Stimulated activated CD4-positive, alpha-beta T cell treated with anti-CD3 and anti-CD28 coated beads, Interleukin-2, amount 100 ng/mL, for 48 hours (primary cell): ENCODE measurements at regions not wholly inside any gene's neighbourhood (a gene's known extent, or its start where the extent isn't known, plus 50 kb on each side); places are given as distances from the start of the nearest gene placed in this dataset.

Experiments
- DNase-seq, 2 donors: peaks; one replicate each; pipeline ENCODE4 v3.0.0-alpha.2; 2020

DNA sequence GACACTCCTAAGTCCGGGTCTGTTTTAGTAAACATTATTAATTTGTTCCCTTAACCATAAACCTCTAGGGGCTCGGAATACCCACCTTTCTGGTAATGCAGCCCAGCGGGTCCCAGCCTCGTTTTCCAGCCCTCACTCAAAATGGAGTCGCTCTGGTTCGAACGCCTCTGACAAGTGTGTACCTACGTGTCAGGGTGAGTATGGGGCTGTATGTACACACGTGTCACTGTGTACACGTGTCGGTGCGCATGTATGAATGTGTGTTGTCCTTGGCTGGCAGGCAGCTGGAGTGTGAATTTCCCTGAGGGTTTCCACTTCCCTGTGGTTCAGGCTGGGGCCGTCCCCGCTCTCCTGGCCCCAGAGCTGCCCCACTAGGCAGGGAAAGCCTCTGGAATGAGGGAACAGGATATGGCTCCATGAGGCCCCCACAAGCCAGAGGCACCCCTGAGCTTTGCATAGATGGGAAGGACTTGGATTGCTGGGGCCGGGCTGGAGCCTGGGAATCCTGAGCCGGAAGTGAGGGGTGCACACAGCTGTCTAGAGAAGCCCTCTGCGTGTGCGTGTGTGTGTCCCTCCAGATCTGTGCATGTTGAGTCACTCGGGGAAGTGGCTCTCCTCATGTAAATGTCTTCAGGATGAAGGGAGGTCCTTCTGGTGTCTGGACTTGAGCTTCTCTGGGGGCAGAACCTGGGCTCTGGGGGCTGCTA is 160.8 kb upstream of the IER5L start:
- no peak for DNase-seq

DNA sequence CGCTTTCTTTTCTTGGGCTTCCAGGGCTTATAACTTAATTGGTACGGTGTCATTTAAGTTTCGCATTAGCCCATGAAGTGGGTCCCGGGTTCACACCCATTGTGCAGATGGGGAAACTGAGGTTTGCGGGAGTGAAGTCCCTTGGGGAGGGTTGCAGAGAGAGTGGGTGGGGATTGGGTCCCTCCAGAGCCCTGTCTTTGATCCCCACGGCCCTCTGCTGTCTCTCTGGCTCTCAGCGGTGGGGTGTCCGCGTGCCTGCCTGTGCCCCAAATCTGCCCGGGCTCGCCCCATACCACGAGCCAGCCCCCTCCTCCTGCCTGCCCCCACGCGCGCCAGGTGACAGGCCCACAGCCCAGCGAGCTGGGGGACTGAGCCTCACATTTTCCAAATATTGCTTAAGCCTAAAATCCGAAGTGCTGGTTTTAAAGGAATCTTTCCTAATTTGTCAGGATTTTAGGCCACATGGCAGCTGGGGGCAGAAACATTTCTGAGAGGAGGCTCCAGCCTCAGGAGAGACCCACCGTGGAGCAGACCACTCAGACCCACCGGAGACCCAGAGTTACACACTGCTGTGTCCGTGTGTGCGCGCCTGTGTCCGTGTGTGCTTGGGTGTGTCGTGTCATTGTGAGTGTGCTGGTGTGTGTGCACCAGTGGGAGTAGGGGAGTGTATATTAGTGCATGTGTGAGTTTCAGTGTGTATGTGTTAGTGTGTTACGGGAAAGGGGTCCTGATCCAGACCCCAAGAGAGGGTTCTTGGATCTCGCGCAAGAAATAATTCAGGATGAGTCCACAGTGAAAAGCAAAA is 159.5 kb upstream of the IER5L start:
- DNase-seq = no peak

GRCh38 chr9:129336601-129337331 is 158.7 kb upstream of the IER5L start:
- no peak for DNase-seq

DNA sequence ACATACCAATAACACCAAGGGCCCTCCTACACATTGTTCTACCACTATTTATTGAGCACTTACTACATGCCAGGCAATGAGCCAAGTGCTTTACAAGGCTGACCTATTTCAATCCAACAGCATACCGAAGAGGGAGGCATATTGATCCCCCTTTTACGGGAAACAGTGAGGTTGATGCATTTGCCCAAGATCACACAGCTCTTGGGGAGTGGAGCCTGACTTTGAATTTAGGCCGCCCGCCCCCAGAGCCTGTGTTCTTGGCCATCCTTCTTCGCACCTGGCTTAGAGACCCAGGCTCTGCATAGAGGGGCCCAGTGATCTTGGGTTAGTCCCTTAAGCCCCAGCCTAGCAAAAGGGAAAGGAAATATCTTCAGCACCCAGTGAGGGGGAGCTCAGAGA is 158.1 kb upstream of the IER5L start:
- DNase-seq = no peak

DNA sequence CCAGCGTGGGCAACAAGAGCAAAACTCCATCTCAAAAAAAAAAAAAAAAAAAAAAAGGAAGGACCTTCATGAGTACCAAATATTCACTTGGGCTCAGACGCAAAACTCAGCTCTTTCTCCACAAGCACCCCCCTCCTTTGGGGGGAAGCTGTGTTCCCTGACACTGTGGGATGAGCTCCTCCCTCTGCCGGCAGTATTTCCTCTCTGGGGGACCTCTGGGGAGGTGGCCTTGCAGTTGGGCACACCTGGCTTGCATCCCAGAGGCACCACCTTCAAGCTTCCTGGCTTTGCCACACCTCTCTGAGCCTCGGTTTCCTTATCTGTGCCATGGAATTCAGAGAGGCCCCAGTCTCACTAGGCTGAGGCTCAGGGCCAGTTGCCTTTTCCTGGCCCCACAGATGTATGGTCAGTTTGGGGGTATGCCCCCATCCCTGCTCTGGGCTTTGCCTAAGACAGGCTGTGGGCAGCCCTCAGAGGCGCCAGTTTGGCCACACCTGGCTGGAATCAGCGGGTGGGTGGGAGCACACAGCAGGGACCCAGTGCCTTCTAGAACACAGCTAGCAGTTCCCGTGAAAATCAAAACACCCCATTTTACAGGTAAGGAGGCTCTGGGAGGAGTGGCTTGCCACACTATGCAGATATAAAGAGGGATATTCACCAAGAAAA is 157.5 kb upstream of the IER5L start:
- no peak for DNase-seq

- no peak for DNase-seq
Observed at GRCh38 chr9:129334105-129334935, 156.3 kb upstream of the IER5L start.

DNA sequence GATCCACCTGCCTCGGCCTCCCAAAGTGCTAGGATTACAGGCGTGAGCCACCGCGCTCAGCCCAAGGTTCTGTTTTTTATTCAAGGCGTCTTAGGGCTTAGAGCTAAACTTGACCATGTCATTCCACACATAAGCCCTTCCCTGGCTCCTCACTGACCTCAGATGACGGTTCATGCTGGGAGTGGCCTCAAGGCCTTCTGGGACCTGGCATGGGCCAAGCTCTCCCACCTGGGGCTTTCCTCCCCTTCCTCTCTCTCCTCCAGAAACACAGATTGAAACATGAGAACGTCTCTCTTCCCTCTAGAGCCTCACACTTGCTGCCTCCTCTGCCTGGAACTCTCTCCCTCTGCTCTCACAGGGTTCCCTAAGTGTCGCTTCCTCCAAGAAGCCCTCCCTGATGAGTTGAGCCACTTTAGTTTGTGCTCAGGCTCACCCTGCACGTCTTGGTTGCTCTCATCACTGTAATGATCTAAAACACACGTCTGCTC is 155.6 kb upstream of the IER5L start:
- DNase-seq = no peak

DNA sequence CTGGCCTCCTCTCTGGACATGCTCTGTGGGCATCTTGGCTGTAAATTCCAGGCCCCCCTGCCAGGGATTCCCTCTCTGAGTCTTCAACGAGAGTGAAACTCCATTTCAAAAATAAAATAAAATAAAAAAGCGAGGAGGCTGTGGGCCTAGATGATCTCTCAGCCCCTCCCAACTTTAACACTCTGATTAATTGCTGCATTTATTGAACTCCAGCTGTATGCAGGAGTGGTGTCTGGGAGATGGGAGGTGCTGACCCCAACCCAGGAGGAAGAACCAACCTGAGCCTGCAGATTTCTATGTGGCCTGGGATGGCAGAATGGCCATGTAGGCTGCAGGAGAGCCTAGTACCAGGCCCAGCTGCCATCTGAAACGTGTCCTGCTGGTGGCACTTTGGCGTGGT is 154.5 kb upstream of the IER5L start:
- DNase-seq = no peak

DNA sequence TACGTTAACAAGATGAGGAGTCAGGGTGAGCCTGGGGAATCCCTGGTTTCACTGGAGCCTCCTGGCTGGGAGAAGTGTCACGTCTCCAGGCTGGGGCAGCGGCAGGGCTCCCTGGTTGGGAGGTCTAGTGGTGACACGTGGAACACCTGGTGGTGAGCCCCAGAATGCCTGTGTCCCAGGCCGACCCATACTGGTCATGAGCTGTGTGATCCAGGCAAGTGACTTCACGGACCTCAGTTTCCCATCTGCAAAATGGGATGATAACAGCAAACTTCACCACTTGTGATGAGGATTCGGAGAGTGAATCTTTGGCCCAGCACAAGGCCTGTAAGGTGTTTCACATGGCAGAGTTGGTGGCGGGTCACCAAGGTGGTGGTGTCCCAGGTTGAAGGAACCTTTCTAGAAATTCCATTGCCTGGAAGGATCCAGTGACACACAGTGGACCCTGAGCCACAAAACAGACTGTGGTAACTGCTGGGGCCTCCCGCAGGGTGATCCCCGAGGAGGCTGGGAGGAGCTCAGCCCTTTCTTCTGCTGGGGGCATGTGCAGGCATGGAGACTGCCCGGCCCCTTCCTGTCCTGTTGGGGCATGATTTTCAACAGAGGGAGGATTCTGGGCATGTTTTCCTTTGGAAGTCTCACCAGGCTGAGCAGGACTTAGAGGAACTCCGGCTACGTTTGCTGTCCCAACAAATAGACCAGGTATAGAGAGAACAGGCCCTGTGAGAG is 153.9 kb upstream of the IER5L start:
- no peak for DNase-seq

DNA sequence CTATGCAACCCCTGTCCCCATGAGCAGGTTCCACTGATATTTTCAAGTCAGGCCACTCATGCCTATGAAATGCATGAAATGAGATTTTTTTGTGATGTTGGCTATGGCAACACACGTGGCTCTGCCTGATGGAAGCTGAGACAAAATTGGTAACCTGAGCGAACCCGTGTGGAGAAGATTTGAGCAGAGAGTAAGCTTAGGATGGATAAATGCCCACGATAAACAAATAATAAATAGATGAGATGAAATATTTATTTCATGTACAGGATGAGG is 153.4 kb upstream of the IER5L start:
- no peak for DNase-seq

DNA sequence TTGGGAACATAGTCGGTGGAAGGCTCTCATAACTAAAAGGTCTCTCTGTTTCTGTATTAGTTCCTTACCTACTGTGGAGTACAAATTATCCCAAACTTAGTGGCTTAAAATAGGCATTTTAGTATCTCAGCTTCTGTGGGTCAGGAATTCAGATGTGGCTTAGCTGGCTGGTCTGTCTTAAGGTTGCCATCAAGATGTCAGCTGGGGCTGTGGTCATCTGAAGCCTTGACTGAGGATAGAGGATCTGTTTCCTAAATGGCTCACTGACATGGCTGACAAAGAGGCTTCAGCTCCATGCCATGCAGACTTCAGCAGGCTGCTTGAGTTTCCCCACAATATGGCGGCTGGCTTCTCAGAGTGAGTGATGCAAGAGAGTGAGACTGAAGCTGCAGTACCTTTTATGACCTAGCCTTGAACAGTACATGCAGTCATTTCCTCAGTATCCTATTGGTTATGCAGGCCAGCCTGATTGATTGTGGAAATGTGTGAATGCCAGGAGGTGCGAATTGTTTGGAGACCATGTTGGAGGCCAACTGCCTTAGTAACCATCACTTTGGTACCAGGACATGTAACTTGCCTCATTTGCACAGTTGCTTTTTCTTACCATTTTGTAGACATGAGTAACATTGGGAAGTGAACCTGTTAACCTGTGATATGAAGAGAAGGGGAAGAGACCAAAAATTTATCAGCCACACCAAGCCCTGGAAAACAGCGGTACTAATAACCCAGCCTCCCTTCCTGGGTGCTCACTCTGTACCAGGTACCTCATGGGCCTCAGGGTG is 152.8 kb upstream of the IER5L start:
- DNase-seq = no peak

DNA sequence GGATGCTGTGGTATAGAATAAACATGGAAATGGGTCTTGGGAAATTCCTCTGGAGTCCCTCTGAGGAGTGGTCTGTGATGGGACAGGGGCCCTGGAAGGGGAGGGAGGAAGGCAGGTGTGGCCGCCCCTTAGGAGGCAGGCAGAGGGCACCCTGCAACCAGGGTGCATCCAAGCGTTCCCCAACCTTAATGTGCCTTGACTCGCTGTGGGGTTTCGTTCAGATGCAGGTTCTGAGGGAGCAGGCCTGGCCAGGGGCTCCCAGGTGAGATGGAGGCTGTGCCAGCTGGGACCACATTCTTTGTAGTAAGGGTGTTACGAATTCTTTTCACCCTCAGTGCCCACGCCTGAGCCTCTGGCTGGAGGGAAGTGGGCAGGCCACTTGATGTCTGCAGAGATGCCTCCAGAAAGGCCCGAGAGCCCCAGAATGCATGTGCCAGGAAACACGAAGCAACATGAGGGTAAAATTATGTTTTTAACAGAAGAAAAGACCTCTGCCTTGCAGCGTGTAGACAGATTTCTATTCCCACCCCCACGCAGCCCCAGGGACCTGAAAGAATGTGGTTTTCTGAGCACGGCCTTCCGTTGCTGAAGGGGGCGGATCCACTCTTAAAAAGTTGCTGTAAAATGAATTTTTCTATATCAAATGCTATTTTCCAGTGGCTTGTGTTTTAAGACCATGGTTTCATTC is 150.4 kb upstream of the IER5L start:
- DNase-seq = no peak

GRCh38 chr9:129327552-129328328 is 149.7 kb upstream of the IER5L start:
- DNase-seq = no peak

GRCh38 chr9:129326061-129327005 is 148.3 kb upstream of the IER5L start:
- no peak for DNase-seq

- DNase-seq = no peak
Observed at GRCh38 chr9:129324808-129325502, 146.9 kb upstream of the IER5L start.

DNA sequence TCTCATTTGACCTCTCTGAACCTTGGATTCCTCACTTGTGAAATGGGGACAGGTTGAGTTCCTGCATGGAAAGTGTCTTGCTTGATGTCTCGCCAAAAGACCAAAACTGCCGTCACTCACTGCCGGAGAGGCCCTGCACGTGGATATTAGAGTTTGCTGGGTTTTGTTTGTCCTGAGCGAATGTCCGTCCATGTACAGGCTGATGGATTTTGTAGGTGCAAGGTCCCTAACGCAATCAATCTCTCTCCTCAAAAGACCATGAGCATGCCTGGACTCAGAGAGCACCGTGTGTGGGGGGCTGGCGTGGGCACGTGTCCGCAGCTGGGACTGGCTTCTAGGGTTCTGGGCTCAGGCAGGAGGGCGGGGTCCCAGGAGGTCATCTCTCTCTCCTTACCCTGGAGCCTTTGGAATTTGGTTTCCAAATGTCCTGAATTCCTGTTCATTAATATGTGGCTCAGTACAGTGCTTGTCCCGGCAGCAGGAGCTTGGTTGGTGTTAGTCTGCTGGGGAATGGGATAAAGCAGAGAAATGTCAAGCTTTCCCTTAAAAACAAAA is 146.0 kb upstream of the IER5L start:
- no peak for DNase-seq

- no peak for DNase-seq
Observed at GRCh38 chr9:129323376-129323998, 145.4 kb upstream of the IER5L start.
